HG03460 (cell line): ENCODE measurements at regions not wholly inside any gene's neighbourhood (a gene's known extent, or its start where the extent isn't known, plus 50 kb on each side); places are given as distances from the start of the nearest gene placed in this dataset.

Experiments
- ATAC-seq: cut with Tn5 transposase; IDR thresholded peaks from one replicate; pipeline ENCODE4 v1.9.1; 2021; ENCODE audit not compliant: unreplicated experiment

- no peak for ATAC-seq
These were observed 156.6 kb downstream of the PRDM6 start for GRCh38 chr5:123245689-123246088.

- no peak for ATAC-seq
These were observed 155.4 kb downstream of the PRDM6 start for GRCh38 chr5:123244458-123244857.
